ENCODE measurements at regions not wholly inside any gene's neighbourhood (a gene's known extent, or its start where the extent isn't known, plus 50 kb on each side); places are given as distances from the start of the nearest gene placed in this dataset.

DNA sequence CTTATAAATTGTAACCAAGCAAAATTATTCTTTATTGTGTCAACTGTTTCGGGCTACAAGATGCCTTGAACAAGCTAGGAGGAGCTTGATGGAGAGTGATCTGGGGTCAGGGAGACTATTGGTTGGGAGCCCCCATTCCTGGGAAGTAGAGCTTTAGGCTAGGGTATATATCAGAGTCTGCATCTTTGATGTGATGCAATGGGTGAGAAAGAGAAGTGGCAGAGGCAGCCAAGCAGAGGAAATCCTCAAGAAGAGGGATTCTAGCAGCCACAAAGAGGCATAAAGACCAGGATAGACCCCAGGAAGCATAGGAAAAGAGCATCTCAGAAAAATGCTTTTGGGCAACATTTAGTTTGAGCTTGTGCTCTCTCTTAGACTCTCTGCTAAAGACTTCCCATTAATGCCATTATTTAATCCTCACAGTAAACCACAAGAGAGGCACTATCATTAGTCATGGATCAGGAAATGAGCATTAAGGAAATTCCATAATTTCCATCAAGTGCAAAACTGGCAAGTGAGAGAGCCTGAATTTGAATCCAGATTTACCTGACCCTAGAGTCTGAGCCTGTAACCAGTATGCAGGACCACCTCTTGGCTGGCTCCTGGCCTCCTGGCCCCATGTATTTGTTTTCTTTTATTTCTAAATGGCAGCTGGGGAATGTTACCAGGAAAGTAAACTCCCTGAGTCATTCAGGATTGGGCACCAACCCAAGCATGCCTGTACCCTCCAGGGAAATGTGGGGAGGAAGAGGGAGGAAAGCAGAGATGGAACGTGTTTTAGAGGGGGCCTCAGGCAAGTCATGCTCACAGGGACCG, 118.7 kb downstream of the RPL22L1 start:
- Histone ChIP-seq H3K18ac (ENCODE audit: low read depth in 1 of 2, low read length in 2 of 2) (peak overlapping the region; percentile 49 to 89), H3K4ac (ENCODE audit: low read depth in 1 of 2, low read length in 2 of 2) (peak overlapping the region; percentile 29 to 50), H4K91ac (ENCODE audit: low read length) (peak overlapping the region; percentile 91), H2BK15ac (ENCODE audit: low read depth, poor library complexity, severe bottlenecking) (no peak overlapping the region), H3K27me3 (ENCODE audit: control insufficient read depth in 1 of 2, insufficient read depth in 1 of 2, low read length in 2 of 2) (no peaks in the 10 kb centered on the region), H2AK5ac (ENCODE audit: low read length, severe bottlenecking) (peak overlapping the region; percentile 63), H3K79me1 (replicated peaks; ENCODE audit: low read length, poor library complexity, severe bottlenecking) (no peaks in the 10 kb centered on the region), H3K23ac (ENCODE audit: low read length in 2 of 2) (no peak overlapping the region), H3K9ac (ENCODE audit: low read length) (peak overlapping the region; percentile 77), H2BK12ac (ENCODE audit: low read length in 2 of 2) (peak overlapping the region; percentile 55 to 75), H3K36me3 (ENCODE audit: control insufficient read depth in 1 of 2, insufficient read depth in 2 of 2, low read depth in 1 of 2, low read length in 2 of 2) (no peaks in the 10 kb centered on the region), H2AFZ (ENCODE audit: low read depth, low read length) (no peak overlapping the region), H2BK120ac (ENCODE audit: low read depth, low read length) (peak overlapping the region; percentile 93), H3K4me3 (ENCODE audit: insufficient read depth in 1 of 2, low read depth in 1 of 2, low read length in 2 of 2) (no peak overlapping the region), H3K27ac (ENCODE audit: low read length, poor library complexity, severe bottlenecking) (peak overlapping the region; percentile 80), H3K14ac (ENCODE audit: low read length in 2 of 2) (no peak overlapping the region), H4K8ac (ENCODE audit: low read length) (peak overlapping the region; percentile 57), H3K9me3 (ENCODE audit: control insufficient read depth, low read length) (no peaks in the 10 kb centered on the region), H3K4me1 (ENCODE audit: control insufficient read depth, insufficient read depth, low read depth, low read length) (peaks cover 8% of the 10 kb centered on the region), H3K4me2 (ENCODE audit: low read length, poor library complexity, severe bottlenecking) (no peak overlapping the region), H2BK5ac (ENCODE audit: low read depth, low read length, poor library complexity, severe bottlenecking) (peak overlapping the region; percentile 46)
- DNase-seq = peak; percentile 92
- WGBS = 6% methylated on average over 2 of the region's 3 CpGs

DNA sequence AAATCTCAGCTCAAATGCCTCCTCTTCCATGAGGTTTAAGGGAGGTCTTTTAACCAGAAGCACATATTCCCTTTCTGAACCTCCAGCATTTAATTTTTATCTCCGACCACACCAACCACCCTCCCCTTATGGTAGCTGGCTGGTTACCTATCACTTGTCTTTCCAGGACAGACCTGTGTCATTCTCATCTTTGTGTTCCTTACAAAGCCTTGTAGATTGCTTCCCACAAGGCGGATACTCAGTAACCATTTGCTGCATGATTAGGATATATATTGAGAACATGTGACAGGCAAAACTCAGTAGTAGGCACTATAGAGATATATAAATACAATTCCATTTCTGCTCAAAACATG, 119.5 kb downstream of the RPL22L1 start:
- Histone ChIP-seq H2BK15ac (ENCODE audit: low read depth, poor library complexity, severe bottlenecking) (no peak overlapping the region), H2AFZ (ENCODE audit: low read depth, low read length) (no peak overlapping the region), H3K79me1 (replicated peaks; ENCODE audit: low read length, poor library complexity, severe bottlenecking) (no peaks in the 10 kb centered on the region), H3K9ac (ENCODE audit: low read length) (peak overlapping the region; percentile 77), H2AK5ac (ENCODE audit: low read length, severe bottlenecking) (peak overlapping the region; percentile 73), H3K4me3 (ENCODE audit: insufficient read depth in 1 of 2, low read depth in 1 of 2, low read length in 2 of 2) (no peak overlapping the region), H3K9me3 (ENCODE audit: control insufficient read depth, low read length) (no peaks in the 10 kb centered on the region), H3K4ac (ENCODE audit: low read depth in 1 of 2, low read length in 2 of 2) (peak overlapping the region; percentile 62 to 83), H3K27me3 (ENCODE audit: control insufficient read depth in 1 of 2, insufficient read depth in 1 of 2, low read length in 2 of 2) (no peaks in the 10 kb centered on the region), H4K8ac (ENCODE audit: low read length) (peak overlapping the region; percentile 91), H3K23ac (ENCODE audit: low read length in 2 of 2) (no peak overlapping the region), H3K36me3 (ENCODE audit: control insufficient read depth in 1 of 2, insufficient read depth in 2 of 2, low read depth in 1 of 2, low read length in 2 of 2) (no peaks in the 10 kb centered on the region), H3K4me2 (ENCODE audit: low read length, poor library complexity, severe bottlenecking) (no peak overlapping the region), H2BK5ac (ENCODE audit: low read depth, low read length, poor library complexity, severe bottlenecking) (no peak overlapping the region), H2BK120ac (ENCODE audit: low read depth, low read length) (peak overlapping the region; percentile 93), H3K18ac (ENCODE audit: low read depth in 1 of 2, low read length in 2 of 2) (peak overlapping the region; percentile 44 to 83), H2BK12ac (ENCODE audit: low read length in 2 of 2) (peak overlapping the region; percentile 80 to 88), H3K27ac (ENCODE audit: low read length, poor library complexity, severe bottlenecking) (no peak overlapping the region), H4K91ac (ENCODE audit: low read length) (peak overlapping the region; percentile 86), H3K14ac (ENCODE audit: low read length in 2 of 2) (no peak overlapping the region), H3K4me1 (ENCODE audit: control insufficient read depth, insufficient read depth, low read depth, low read length) (peaks cover 8% of the 10 kb centered on the region)
- WGBS = 100% methylated on average over 1 of the region's 2 CpGs
- no peak for DNase-seq

DNA sequence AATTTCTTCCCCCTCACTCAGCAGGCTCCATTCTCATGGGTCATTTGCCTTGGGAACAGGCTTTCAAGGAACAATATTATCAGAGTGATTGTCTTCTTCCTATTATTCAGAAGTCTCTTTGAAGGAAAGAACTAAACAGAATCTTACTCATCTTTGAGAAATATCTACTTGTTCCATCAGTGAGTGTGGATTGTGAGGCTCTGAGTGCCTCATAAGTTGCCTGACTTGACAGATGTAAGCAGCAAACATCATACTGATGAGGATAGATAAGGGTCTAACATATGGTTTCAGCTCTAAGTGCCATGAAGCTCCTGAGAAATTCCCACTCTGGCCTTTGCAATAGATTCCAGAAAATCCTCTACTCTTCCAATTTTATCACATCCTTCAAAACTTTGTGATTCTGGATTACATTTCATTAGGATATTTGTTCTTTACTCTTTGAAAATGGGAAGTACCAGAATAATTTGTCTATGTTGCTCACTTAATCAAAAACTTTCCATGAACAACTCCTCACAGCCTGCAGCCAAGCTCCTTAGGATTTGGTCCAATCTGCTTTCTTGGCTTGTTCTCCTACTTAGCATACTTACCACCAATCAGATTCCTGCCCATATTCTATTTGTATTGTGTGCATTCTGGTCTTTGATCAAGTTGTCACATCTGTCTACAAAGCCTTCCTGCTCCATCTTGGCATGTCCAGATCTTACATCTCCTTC, 120.1 kb downstream of the RPL22L1 start:
- H3K4me1 ChIP-seq (ENCODE audit: control insufficient read depth, insufficient read depth, low read depth, low read length) = peaks cover 8% of the 10 kb centered on the region
- H2BK12ac ChIP-seq (ENCODE audit: low read length in 2 of 2) = peak overlapping the region; percentile 80 to 95
- H3K14ac ChIP-seq (ENCODE audit: low read length in 2 of 2) = no peak overlapping the region
- no peak overlapping the region for H3K23ac ChIP-seq (ENCODE audit: low read length in 2 of 2)
- H3K4ac ChIP-seq (ENCODE audit: low read depth in 1 of 2, low read length in 2 of 2) = peak overlapping the region; percentile 62 to 83
- H2BK120ac ChIP-seq (ENCODE audit: low read depth, low read length) = peak overlapping the region; percentile 93
- peak overlapping the region; percentile 86 for H4K91ac ChIP-seq (ENCODE audit: low read length)
- H3K18ac ChIP-seq (ENCODE audit: low read depth in 1 of 2, low read length in 2 of 2) = peak overlapping the region; percentile 44 to 83
- no peaks in the 10 kb centered on the region for H3K36me3 ChIP-seq (ENCODE audit: control insufficient read depth in 1 of 2, insufficient read depth in 2 of 2, low read depth in 1 of 2, low read length in 2 of 2)
- peak overlapping the region; percentile 91 for H4K8ac ChIP-seq (ENCODE audit: low read length)
- H2BK15ac ChIP-seq (ENCODE audit: low read depth, poor library complexity, severe bottlenecking) = no peak overlapping the region
- H3K4me3 ChIP-seq (ENCODE audit: insufficient read depth in 1 of 2, low read depth in 1 of 2, low read length in 2 of 2) = no peak overlapping the region
- DNase-seq = peak; percentile 60
- no peak overlapping the region for H2AK5ac ChIP-seq (ENCODE audit: low read length, severe bottlenecking)
- H3K9ac ChIP-seq (ENCODE audit: low read length) = peak overlapping the region; percentile 77
- no peaks in the 10 kb centered on the region for H3K79me1 ChIP-seq (replicated peaks; ENCODE audit: low read length, poor library complexity, severe bottlenecking)
- no peaks in the 10 kb centered on the region for H3K27me3 ChIP-seq (ENCODE audit: control insufficient read depth in 1 of 2, insufficient read depth in 1 of 2, low read length in 2 of 2)
- no peak overlapping the region for H3K27ac ChIP-seq (ENCODE audit: low read length, poor library complexity, severe bottlenecking)
- no peaks in the 10 kb centered on the region for H3K9me3 ChIP-seq (ENCODE audit: control insufficient read depth, low read length)
- no peak overlapping the region for H2BK5ac ChIP-seq (ENCODE audit: low read depth, low read length, poor library complexity, severe bottlenecking)
- H3K4me2 ChIP-seq (ENCODE audit: low read length, poor library complexity, severe bottlenecking) = no peak overlapping the region
- H2AFZ ChIP-seq (ENCODE audit: low read depth, low read length) = no peak overlapping the region

DNA sequence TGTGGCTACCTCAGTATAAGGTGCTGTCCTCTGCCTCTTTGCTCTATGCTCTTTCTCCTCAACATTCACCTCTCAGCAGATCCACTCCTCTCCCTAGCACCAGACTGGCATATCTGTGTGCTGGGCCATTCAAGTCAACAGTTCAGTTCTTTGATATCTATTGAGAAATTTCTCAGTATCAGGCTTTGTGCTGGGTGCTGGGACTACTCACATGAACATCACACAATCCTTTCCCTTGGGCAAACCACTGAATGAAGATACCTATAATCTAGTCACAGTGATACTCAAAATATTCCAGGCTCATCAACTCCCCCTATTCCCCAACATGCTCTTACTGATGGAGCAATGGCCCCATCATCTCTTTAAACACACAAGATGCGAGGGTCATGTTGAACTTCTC, 120.8 kb downstream of the RPL22L1 start:
- Histone ChIP-seq H2AK5ac (ENCODE audit: low read length, severe bottlenecking) (peak overlapping the region; percentile 36), H3K9me3 (ENCODE audit: control insufficient read depth, low read length) (no peaks in the 10 kb centered on the region), H3K4ac (ENCODE audit: low read depth in 1 of 2, low read length in 2 of 2) (peak overlapping the region; percentile 47 to 83), H3K18ac (ENCODE audit: low read depth in 1 of 2, low read length in 2 of 2) (peak overlapping the region; percentile 37 to 81), H3K4me3 (ENCODE audit: insufficient read depth in 1 of 2, low read depth in 1 of 2, low read length in 2 of 2) (no peak overlapping the region), H2AFZ (ENCODE audit: low read depth, low read length) (no peak overlapping the region), H3K23ac (ENCODE audit: low read length in 2 of 2) (no peak overlapping the region), H3K27ac (ENCODE audit: low read length, poor library complexity, severe bottlenecking) (no peak overlapping the region), H2BK5ac (ENCODE audit: low read depth, low read length, poor library complexity, severe bottlenecking) (no peak overlapping the region), H2BK120ac (ENCODE audit: low read depth, low read length) (peak overlapping the region; percentile 71), H3K27me3 (ENCODE audit: control insufficient read depth in 1 of 2, insufficient read depth in 1 of 2, low read length in 2 of 2) (no peaks in the 10 kb centered on the region), H3K14ac (ENCODE audit: low read length in 2 of 2) (no peak overlapping the region), H3K4me2 (ENCODE audit: low read length, poor library complexity, severe bottlenecking) (no peak overlapping the region), H3K4me1 (ENCODE audit: control insufficient read depth, insufficient read depth, low read depth, low read length) (peaks cover 8% of the 10 kb centered on the region), H2BK15ac (ENCODE audit: low read depth, poor library complexity, severe bottlenecking) (no peak overlapping the region), H3K79me1 (replicated peaks; ENCODE audit: low read length, poor library complexity, severe bottlenecking) (no peaks in the 10 kb centered on the region), H3K36me3 (ENCODE audit: control insufficient read depth in 1 of 2, insufficient read depth in 2 of 2, low read depth in 1 of 2, low read length in 2 of 2) (no peaks in the 10 kb centered on the region), H4K8ac (ENCODE audit: low read length) (no peak overlapping the region), H4K91ac (ENCODE audit: low read length) (peak overlapping the region; percentile 57), H3K9ac (ENCODE audit: low read length) (peak overlapping the region; percentile 77), H2BK12ac (ENCODE audit: low read length in 2 of 2) (peak overlapping the region; percentile 85 to 95)
- no peak for DNase-seq
- WGBS = 97% methylated on average over 1 of the region's 1 CpG

Measured in mesenchymal stem cell (in vitro differentiated cells and primary cell).